ENCODE measurements at regions not wholly inside any gene's neighbourhood (a gene's known extent, or its start where the extent isn't known, plus 50 kb on each side); places are given as distances from the start of the nearest gene placed in this dataset.

GRCh38 chr4:131113704-131114103 lies 2017.8 kb downstream of the C4orf33 start:
- no peak for DNase-seq (ENCODE audit: low spot score)
- POLR2A ChIA-PET (ENCODE audit: low non-redundant PET): no interaction called here
- no peak for TF ChIP-seq CTCF (conservative IDR thresholded peaks at IDR 0.05; ENCODE audit: low read depth)
- no peak overlapping the region for H3K27ac ChIP-seq
- CTCF ChIA-PET: no interaction called here

- CTCF ChIA-PET: no interaction called here
- POLR2A ChIA-PET (ENCODE audit: low non-redundant PET): no interaction called here
- H3K27ac ChIP-seq: no peak overlapping the region
Observed at GRCh38 chr4:131119661-131120060, 2023.7 kb downstream of the C4orf33 start.

GRCh38 chr4:131137196-131137595 lies 2011.9 kb upstream of the PCDH10 start:
- no peak for TF ChIP-seq CTCF (conservative IDR thresholded peaks at IDR 0.05; ENCODE audit: low read depth)
- POLR2A ChIA-PET (ENCODE audit: low non-redundant PET): no interaction called here
- CTCF ChIA-PET: no interaction called here
- DNase-seq (ENCODE audit: low spot score): no peak
- no peak overlapping the region for H3K27ac ChIP-seq

More at GRCh38 chr4:131119661-131120060, 2023.7 kb downstream of the C4orf33 start:
- TF ChIP-seq CTCF (conservative IDR thresholded peaks at IDR 0.05; ENCODE audit: low read depth): no peak
- DNase-seq (ENCODE audit: low spot score): no peak

- POLR2A ChIA-PET (ENCODE audit: low non-redundant PET): no interaction called here
- CTCF ChIA-PET: no interaction called here
- H3K27ac ChIP-seq: no peak overlapping the region
- no peak for TF ChIP-seq CTCF (conservative IDR thresholded peaks at IDR 0.05; ENCODE audit: low read depth)
- DNase-seq (ENCODE audit: low spot score): no peak
Observed at GRCh38 chr4:131159261-131159660, 1989.8 kb upstream of the PCDH10 start.

GRCh38 chr4:131192318-131192717 lies 1956.8 kb upstream of the PCDH10 start:
- TF ChIP-seq CTCF (conservative IDR thresholded peaks at IDR 0.05; ENCODE audit: low read depth): no peak
- POLR2A ChIA-PET (ENCODE audit: low non-redundant PET): no interaction called here
- CTCF ChIA-PET: no interaction called here
- no peak overlapping the region for H3K27ac ChIP-seq
- DNase-seq (ENCODE audit: low spot score): no peak

- CTCF ChIA-PET: no interaction called here
Observed at GRCh38 chr4:131207589-131207988, 1941.5 kb upstream of the PCDH10 start.

More at GRCh38 chr4:131207589-131207988, 1941.5 kb upstream of the PCDH10 start:
- DNase-seq (ENCODE audit: low spot score): no peak
- no peak overlapping the region for H3K27ac ChIP-seq
- no peak for TF ChIP-seq CTCF (conservative IDR thresholded peaks at IDR 0.05; ENCODE audit: low read depth)
- POLR2A ChIA-PET (ENCODE audit: low non-redundant PET): no interaction called here
